ENCODE measurements at regions not wholly inside any gene's neighbourhood (a gene's known extent, or its start where the extent isn't known, plus 50 kb on each side); places are given as distances from the start of the nearest gene placed in this dataset.

DNA sequence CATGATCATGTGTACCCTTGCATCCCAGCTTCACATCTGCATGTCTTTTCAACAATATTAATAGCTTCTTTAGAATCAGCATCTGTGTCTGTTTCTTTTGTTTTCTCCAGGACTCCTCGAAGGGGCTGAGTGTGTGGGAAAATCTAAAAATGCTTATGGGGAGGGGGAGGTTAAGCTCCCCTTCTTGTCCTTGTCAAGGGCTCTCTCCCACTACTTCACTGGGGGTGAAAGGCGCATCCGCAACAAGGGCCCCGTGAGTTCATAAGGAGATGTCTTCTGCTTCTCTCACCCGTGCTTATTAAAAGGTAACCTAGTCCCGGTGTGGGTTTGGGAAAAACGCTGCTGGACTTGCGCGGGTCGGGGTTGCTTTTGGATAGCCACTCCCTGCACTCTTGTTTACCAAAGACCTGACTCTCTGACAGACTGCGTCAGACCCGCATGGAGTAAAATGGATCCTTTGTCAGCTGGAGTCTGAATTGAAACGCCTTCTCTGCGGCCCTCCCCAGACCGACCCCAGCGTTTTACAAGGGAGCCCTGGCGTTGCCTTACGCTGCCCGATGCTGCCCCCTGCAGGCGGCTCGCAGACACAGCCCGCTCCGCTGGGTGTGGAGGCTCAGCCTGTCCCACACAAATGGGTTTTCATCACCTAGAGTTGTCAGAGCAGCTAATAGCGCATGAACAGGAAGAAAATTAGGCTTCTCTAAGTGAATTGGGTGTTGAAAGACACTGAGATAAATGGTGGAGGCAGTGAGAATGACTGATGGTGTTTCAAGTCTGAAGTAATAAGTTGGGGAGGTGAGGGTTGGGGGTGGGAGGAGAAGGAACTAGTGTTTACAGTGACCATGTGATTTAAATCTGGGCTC lies 53.8 kb downstream of the IER5 start:
- peak; percentile 87 for DNase-seq

DNA sequence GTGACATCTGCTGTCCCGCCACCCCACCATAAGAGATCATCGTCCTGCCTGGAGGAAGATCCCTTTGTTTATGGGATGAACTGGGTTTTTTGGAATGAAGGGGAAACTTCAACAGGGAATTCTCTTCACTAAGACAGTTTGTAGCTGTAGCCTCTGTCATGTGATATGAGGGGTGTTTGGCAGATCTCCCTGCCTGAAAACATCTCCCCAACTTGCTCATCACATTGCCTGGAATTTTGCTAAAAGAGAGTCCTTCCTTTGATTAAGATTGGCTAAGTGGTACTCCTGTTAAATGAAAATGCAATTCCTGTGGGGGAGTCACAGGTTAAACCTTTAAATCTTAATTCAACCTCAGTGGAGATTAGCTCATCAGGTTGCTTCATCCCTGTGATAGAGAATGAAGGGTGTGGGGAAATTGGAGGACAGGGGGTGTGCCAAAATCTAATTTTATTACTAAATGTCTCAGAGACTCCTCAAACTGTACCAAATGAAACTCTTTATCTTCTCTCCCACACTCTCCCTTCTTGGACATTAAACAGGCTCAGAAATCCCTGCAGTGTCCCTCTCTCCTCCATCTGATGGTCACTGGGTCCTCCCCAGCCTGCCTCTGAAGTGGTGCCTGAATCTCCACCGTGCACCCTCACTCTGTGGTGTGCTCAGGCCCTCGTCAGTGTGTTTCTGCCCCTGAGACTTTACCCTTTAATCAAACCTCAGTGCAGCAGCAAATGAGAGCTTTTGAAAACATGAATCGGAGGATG lies 54.8 kb downstream of the IER5 start:
- DNase-seq: no peak

DNA sequence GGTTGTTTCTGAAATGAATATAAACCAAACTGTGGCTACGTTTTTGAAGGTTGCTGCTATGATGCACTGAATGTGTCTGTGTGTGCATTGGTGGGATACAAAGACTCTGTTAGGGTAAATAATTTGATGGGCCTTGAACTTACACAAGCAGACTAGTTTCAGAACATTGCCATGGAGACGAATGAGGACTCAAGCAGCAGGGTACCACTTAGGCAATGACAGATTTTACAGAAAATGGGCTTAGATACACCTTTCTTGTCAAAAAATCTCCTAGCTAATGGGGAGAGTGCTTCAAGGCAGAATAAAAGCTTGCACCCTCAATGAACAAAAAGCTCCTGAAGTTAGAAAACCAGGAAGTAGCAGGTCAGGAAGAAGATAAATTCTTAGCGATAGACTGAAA lies 55.7 kb downstream of the IER5 start:
- no peak for DNase-seq

DNA sequence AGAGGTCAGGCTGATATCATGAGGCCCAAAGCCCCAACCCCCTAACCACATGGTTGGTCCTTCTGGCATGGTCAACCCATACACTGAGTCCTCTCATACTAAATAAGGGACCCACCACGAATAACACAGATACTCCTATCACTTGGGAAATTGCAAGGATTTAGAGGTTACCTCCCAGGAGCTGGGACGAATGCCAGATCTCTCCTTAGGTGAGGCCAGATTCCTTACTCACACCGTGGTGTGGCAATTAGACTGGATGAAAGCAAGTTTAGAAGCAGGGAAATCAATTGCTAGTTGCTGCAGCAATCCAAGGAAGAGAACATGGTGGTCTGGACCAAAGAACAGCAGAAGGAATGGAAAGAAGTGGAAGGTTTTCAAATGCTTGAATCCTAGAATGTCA lies 60.1 kb downstream of the IER5 start:
- DNase-seq: no peak

DNA sequence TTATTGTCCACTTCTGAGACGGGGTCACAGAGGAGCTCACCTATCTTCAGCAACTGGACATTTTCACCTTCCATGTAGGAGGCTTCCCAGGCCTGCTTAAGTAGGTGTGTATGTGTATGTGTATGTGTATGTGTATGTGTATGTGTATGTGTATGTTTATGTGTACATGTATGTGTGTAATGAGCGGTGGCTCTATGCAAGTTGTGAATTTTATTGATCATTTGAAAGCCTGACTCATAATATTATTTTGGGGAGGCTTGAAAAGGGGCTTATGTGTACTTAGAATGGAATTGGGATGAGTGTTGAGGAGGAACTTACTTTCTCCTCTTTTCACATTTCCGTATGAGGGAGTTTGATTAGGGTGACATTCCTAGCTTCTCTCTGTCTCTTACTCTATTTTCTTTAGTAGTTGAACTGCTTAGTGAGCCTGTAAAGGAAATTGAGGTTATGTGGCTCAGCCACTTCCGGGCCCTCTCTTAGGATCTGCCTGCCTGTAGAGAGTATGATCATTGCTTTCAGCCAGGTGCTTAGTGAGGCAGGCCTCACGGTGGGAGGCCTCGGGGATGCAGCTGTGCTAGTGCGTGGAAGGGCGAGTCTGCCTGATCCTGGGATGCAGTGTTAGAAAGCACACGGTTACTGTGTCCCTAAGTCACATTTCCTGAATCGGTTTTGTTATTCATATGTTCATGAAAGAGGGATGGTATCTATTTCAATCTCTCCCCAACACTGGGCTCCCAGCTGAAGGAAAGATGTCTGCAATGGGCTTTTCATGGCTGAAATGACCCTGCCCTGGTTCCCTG lies 61.0 kb downstream of the IER5 start:
- DNase-seq: no peak

DNA sequence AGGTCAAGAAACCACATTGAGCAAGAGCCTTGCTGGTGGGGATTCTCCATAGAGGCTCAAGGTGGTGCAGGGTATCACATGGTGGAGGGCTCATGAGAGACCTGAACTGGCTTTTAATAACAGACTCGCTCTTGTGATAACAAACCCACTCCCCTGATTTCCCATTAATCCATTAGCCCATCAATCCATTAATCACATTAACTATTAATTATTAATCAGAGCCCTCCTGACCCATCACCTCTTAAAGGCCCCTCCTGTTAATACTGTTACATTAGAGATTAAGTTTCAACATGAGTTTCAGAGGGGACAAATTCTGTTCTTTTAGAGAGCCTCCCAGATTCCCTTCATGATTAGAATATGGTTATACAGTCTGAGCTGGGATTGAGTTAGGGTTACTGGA lies 61.8 kb downstream of the IER5 start:
- no peak for DNase-seq

DNA sequence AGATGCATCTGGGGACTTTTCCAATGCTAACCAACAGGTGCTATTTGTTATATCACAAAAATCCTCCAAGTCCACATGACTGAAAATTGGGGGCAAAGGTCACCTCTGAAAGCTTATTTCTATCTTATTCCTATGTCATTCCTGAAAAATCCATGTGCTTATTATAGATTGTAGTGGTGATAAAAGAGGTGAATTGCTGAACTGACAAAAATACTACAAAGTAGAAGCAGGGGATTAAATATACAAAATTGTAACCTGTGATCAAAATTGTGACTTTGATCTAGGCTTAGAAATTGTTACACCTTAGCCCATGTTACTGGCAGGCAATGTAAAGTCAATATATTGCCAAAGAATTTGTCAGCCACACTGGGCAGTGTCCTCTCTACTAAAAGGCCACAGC lies 62.3 kb downstream of the IER5 start:
- no peak for DNase-seq

DNA sequence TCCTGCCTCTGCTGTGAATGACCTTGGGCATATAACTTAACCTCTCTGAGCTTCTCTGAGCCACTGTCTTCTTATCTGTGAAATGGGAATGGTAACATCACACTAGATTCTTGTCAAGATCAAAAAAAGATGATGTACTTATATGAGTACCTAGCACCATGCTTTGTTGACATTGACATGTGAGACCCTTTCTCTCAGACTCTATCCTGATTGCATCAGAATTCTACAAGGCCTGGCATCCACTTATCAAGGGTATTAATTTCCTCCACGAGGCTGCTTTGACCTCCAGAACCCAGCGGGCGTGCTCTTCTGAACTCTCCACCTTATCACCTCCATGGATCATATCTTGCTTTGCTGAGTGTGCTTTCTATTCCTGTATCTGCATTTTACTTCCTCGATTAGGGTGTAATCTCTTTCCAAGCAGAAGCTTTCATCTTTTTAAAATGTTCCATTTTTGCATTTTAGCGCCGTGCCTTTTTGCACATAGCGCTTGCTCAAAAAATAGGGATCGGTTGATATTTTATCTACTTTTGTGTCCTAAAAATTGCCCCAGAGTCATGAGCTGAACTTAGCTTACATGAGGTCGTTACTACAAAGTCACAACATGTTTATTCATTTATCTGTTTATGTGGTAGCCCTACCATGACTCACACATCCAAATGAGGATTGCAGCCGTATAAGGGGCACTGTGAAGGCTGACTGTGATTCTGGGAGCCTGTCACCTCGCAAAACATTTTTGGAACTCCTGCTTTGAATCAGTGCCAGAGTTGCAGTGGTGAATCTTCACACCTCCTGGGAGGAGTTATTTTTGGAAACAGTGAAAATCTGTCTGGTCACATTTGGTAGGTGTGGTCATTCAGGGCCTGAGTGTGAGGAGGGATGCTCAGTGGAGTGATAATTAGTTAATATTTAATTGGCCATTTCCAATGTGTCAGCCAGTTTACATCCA lies 63.2 kb downstream of the IER5 start:
- DNase-seq: no peak

DNA sequence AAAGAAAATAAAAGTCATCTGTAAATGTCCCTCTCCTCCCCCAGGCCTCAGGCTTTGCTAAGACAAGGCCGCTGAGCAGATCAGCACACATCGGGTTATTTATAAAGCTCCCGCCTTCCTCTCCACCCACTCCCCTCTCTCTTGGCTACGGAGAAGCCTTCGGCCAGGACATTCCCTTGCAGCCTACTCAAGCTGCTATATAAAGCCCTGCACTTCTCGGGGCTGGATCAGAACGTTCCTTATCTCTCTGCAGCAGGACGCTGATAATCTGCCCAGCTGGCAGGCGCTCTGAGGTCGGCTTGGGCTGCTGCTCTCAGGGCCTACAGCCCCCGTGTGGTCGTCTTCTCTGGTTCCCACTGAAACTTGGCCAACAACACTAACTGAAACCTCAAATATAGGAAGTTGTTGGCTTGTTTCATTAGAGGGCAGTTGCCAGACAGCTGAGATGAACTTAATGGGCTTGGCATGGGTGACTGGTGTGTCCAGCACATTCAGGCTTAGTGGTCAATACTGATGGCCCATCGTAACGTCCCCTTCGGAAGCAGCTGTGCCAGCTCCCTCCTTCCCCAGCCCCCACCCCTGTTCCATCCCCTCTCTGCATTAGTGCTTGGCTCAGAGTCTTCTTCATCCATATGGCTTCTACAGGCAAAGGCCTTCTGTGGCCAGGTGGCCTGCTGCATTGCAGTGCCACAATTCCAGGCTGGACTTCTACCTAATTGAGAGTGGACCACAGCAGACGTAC lies 64.6 kb downstream of the IER5 start:
- DNase-seq: no peak

DNA sequence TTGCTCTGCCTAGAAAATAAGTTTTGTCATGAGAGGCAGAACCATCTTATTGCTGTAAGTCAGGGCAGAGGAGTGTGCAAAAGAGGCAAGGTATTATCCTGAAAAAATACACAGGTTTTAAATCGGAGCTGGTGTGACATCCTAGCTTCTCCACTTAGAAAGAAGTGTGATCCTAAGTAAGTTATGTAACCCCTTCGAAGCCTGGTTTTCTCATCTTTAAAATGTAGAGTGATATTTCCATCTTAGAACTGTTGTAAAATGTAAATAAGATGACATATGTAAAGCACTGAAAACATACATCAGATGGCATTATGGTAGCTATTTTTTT lies 65.1 kb downstream of the IER5 start:
- DNase-seq: no peak

DNA sequence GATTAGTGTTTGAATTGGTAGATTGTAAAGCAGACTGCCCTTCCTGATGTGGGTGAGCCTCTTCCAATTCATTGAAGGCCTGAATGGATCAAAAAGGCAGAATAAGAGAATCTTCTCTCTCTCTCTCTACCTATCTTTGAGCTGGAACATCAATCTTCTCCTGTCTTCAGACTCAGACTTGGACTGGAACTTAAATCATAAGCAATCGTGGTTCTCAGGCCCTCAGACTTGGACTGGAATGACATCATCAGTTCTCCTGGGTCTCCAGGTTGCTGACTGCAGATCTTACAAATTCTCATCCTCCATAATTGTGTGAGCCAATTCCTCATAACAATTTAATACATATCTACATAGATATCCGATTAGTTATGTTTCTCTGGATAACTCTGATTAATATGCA lies 66.8 kb downstream of the IER5 start:
- no peak for DNase-seq

DNA sequence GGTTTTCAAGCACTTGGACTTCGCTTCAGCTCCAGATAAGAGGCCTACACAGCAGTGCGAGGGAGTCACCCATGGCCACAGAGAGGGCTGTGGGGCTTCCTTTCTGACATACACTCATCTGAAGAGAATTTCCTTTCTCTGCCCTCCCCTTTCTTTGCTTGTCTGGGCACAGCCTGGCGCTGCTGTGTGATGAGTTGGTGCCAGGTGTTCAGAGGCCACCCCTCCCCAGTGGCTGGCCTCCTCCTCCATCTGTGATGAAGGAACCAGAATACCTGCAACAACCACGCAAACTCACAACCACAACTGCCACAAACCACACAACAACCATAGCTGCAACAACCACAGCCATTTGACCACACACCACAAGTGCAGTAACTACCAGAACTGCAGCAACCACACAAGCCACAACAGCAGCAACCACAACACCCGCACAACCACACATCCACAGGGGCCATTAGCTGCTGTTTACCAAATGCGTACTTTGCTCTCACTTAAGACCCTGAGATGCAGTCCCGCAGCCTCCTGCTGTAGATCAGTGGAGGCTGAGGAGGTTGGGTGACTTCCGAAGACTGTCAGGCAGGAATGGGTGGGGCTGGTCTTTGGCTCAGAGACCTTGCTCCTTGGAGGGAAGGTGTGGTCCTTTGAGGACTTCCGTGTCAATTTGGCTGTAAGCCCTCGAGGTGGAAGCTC lies 71.1 kb downstream of the IER5 start:
- no peak for DNase-seq

DNA sequence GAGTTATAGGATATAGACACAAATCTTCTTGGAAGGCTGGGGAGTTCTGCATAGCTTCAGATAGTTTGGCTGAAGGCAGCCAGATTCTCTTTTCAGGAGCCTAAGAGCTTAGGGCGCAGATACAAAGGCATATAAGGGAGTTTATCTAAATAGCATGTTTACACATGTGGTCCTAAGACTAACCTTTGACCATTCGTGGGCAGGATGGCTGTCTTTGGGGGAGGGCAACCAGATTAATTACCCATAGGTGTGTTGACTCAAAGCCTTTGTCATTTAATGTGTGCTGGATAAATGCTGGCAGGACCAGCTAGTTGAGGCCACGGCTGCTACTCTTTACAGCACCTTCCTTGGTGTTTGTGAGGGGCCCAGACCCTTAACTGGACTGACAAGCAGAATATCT lies 71.8 kb downstream of the IER5 start:
- DNase-seq: no peak

DNA sequence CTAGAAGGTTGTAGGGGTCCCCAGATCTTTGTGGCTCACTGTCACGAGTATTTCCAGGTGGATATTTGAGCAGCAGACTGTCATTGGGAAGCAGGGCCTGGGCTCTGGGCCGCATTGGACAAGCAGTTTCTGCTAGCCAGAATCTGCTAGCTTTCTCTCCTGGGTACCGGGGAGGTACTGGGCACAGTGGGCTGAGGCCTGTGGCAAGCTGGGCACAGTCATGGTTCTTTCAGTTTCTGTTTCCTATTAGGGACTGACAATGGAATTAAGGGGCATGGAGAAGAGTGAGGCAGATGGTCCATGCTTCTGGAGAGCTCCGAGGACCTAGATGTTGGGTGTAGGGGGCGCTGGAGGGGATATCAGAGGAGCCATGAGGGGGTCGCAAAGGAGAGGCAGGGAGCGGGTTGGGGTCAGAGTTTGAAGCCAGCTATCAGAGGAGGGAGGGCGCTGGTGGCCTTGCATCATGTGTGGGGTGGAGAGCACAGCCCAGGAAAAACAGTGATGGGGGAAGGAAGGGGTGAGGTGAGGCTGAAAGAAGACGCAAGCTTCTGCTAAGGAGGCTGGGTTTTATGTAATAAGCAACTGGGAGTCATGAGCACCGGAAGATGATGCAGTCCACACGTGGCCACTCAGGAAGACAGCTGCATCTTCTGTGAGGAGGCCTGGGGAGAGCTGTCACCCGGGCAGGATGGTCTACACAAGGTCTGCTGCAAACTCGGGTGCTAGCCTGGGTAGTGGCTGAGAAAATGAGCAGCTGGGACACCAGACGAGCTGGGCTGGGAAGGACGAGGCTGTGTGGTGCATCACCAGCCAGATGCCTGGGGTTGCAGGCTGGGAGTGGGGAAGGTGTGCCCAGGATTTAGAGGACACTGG lies 72.7 kb downstream of the IER5 start:
- no peak for DNase-seq

DNA sequence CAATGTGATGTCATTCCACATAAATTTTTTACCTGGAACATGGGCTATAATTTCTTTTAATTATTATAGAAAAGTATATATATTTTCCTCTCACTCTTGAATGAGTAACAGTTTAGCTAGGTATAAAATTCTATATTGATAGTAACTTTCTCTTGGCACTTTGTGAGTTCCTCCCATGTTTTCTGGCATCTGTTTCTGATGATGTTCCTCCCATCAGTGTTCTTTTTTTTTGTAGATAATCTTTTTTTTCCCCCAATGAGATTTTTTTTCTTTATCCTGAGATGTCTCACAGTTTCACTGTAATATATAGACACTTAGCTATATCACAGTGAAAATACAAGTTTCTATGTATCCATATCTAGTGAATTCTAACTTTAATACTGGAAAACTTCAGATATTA lies 75.2 kb downstream of the IER5 start:
- DNase-seq: no peak

DNA sequence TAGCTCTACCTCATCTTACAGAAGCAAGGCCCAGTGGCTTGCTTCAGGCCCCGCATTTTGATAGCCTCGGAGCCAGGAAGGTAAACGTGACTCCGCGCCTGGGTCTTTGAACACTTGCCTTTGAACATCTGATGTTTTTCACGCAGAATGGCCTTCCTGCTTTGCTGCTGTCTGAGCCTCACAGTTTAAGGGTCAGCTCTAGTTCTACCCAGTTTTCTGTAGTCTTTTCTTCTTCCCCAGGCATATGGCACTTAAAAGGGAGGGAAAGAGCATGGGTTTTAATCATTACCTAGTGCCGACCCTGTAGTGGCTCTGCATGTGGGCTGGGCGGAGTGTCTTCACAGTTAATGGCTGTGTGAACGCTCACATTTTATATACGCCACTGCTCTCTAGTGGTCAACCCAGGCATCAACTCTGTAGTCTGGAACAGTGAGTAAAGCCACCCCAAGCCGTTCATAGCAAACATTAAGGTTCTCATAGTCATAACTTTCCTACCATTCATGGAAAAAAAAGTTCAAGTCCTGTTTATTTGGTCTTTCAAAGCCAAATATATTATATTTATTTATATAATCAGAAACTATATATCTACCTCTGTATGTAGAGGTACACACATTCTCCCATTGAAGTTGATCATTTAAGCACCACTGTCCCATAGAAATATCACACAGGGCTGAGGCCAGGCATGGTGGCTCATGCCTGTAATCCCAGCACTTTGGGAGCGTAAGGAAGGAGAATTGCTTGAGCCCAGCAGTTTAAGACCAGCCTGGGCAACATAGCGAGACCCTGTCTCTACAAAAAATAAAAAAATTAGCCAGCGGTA lies 78.1 kb downstream of the IER5 start:
- peak; percentile 85 for DNase-seq

DNA sequence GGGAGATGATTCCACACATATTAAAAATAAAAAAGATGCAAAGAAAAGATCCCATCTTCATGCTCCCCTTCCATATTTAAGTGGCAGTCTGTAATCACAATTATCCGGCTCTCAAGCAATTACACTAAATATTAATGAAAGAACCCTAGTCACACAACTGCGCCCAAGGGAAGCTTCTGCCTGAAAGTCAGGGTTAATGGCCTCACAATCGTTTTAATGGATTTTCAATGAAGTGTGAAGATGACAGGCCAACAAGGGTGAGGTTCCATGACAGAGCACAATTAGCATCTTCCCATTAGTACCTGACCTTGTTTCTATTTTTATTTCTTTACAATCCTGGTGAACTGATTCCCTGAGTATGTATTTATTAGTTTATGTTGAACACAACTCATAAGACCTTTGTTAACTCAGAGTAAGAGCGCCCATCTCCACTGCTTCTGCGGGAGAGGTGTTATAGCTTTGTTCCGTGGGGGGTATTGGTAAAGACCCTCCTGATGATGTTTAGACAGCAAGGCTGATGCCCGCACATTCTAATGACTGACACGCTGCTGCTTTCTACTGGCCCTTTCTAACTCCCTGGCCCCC lies 80.9 kb downstream of the IER5 start:
- no peak for DNase-seq

DNA sequence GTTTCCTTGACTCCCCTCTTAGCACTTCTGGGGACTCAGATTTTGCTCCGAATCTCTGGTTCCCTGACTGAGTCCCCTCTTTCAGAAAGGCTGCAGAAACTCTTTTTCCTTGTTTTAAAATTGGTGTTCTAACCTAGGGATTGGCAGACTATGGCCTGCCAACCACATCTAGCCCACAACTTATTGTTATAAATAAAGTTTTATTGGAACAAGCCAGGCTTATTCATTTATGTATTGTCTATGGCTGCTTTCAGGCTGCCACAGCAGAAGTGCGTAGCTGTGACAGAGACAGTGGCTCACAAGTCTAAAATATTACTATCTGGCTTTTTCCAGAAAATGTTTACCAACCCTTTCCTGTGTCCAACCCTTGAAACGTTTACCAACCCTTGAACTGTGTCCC lies 81.7 kb downstream of the IER5 start:
- no peak for DNase-seq

DNA sequence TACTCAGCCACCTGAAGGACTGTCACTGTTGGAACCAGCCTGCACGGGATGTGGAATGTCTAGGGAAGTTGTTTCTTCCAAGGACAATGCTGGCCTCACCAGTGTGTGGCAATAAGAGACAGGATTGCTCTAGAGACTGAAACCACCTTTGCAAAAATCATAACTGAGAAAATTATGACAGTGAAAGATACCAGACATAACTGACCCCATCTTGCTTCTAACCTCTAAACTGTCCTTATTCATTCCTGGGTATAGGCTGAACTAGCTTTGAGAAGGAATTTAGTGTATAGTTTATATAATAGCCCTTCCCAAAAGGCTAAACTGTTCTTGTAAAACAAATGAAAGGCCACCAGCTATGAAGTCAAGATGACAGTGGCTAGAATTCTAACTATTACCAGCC lies 83.6 kb downstream of the IER5 start:
- no peak for DNase-seq
